NCI-H1417 treated with DMSO at 0.1 percent for 48 hours (cell line): ENCODE measurements at regions not wholly inside any gene's neighbourhood (a gene's known extent, or its start where the extent isn't known, plus 50 kb on each side); places are given as distances from the start of the nearest gene placed in this dataset.

Experiments used
- DNase-seq: peaks from one replicate; lab custom pipeline; 2025; lab: John Stamatoyannopoulos, UW

- DNase-seq, result no peak
Measured at GRCh38 chr20:60274717-60275116, 316.5 kb downstream of the CDH26 start.

- DNase-seq, result no peak
Measured at GRCh38 chr20:60281295-60281694, 323.1 kb downstream of the CDH26 start.

GRCh38 chr20:60283281-60283680 lies 325.1 kb downstream of the CDH26 start:
- DNase-seq, result no peak

- DNase-seq, result no peak
Measured at GRCh38 chr20:60286764-60287163, 328.5 kb downstream of the CDH26 start.

- no peak for DNase-seq
Measured at GRCh38 chr20:60288945-60289344, 330.7 kb downstream of the CDH26 start.

- DNase-seq, result no peak
Measured at GRCh38 chr20:60292001-60292520, 333.8 kb downstream of the CDH26 start.

- DNase-seq, result no peak
Measured at GRCh38 chr20:60294632-60295031, 336.4 kb downstream of the CDH26 start.

- no peak for DNase-seq
Measured at GRCh38 chr20:60295214-60295613, 337.0 kb downstream of the CDH26 start.

GRCh38 chr20:60297649-60298048 lies 339.4 kb downstream of the CDH26 start:
- no peak for DNase-seq

GRCh38 chr20:60298647-60299046 lies 340.4 kb downstream of the CDH26 start:
- DNase-seq, result no peak

- no peak for DNase-seq
Measured at GRCh38 chr20:60299951-60300350, 341.7 kb downstream of the CDH26 start.

- DNase-seq, result no peak
Measured at GRCh38 chr20:60300374-60300773, 342.2 kb downstream of the CDH26 start.

GRCh38 chr20:60302875-60303274 lies 344.7 kb downstream of the CDH26 start:
- DNase-seq, result no peak

GRCh38 chr20:60304026-60304590 lies 345.9 kb downstream of the CDH26 start:
- no peak for DNase-seq

- no peak for DNase-seq
Measured at GRCh38 chr20:60304931-60305330, 346.7 kb downstream of the CDH26 start.

- peak; percentile 43 for DNase-seq
Measured at GRCh38 chr20:60306105-60306504, 347.9 kb downstream of the CDH26 start.

GRCh38 chr20:60306551-60306950 lies 348.3 kb downstream of the CDH26 start:
- no peak for DNase-seq

- DNase-seq, result no peak
Measured at GRCh38 chr20:60310560-60311349, 352.5 kb downstream of the CDH26 start.

GRCh38 chr20:60313191-60313590 lies 355.0 kb downstream of the CDH26 start:
- no peak for DNase-seq

GRCh38 chr20:60313614-60314013 lies 355.4 kb downstream of the CDH26 start:
- no peak for DNase-seq

GRCh38 chr20:60314727-60315126 lies 356.5 kb downstream of the CDH26 start:
- DNase-seq, result no peak

- DNase-seq, result no peak
Measured at GRCh38 chr20:60316476-60317158, 358.4 kb downstream of the CDH26 start.

- no peak for DNase-seq
Measured at GRCh38 chr20:60317401-60317800, 359.2 kb downstream of the CDH26 start.
